OCI-LY7 (cell line): ENCODE measurements at regions not wholly inside any gene's neighbourhood (a gene's known extent, or its start where the extent isn't known, plus 50 kb on each side); places are given as distances from the start of the nearest gene placed in this dataset.

Source experiments
- CTCF ChIP-seq: fragments of 200-600 bp; sonication (generic); conservative IDR thresholded peaks from 2 replicates; pipeline ENCODE4 v1.5.1; 2014; ENCODE audit warnings: mild to moderate bottlenecking, antibody characterized with exemption, low read length, moderate library complexity, mixed read lengths
- EZH2phosphoT487 ChIP-seq: fragments of 200-600 bp; sonication (generic); IDR thresholded peaks from 2 replicates; pipeline ENCODE4 v1.6.1; 2018; ENCODE audit warnings: low read depth, borderline replicate concordance, mild to moderate bottlenecking, mixed run types, antibody characterized with exemption, low read length, moderate library complexity, mixed read lengths

- TF ChIP-seq CTCF: no peak
- TF ChIP-seq EZH2phosphoT487: no peak
These were observed 292.5 kb upstream of the NRP1 start for GRCh38 chr10:33626798-33627466.
